ENCODE measurements at regions not wholly inside any gene's neighbourhood (a gene's known extent, or its start where the extent isn't known, plus 50 kb on each side); places are given as distances from the start of the nearest gene placed in this dataset.

GRCh38 chr13:79811170-79811569 lies 330.2 kb downstream of the NDFIP2 start:
- no peak for FAIRE-seq
- H2AFZ ChIP-seq (ENCODE audit: control insufficient read depth, low read length), result no peak overlapping the region
- dilution Hi-C loops (cut with MboI; ENCODE audit: extremely low pct_ligation_motif_present, low sequenced_read_pairs), result no loop called here
- no peaks in the 10 kb centered on the region for H4K20me1 ChIP-seq (ENCODE audit: control insufficient read depth, extremely low read depth, insufficient read depth, low read length)
- H3K36me3 ChIP-seq (ENCODE audit: control insufficient read depth in 2 of 2, extremely low read depth in 1 of 2, insufficient read depth in 2 of 2, low read length in 2 of 2), result no peaks in the 10 kb centered on the region
- no peak overlapping the region for H3K4me2 ChIP-seq (ENCODE audit: control insufficient read depth, extremely low read depth, insufficient read depth, low read depth, low read length)
- H3K4me3 ChIP-seq (ENCODE audit: control insufficient read depth in 2 of 3, extremely low read depth in 1 of 3, insufficient read depth in 2 of 3, low read depth in 1 of 3, low read length in 3 of 3), result no peak overlapping the region
- H3K27ac ChIP-seq (ENCODE audit: control insufficient read depth, insufficient read depth, low read length), result no peak overlapping the region
- H3K79me2 ChIP-seq (ENCODE audit: control insufficient read depth, insufficient read depth, low read length), result no peaks in the 10 kb centered on the region
- H3K4me1 ChIP-seq (ENCODE audit: control insufficient read depth, extremely low read depth, insufficient read depth, low read length), result peaks cover 12% of the 10 kb centered on the region
- DNase-seq (ENCODE audit: low read depth, low spot score), result no peak
- TF ChIP-seq CTCF (optimal IDR thresholded peaks at IDR 0.05 in 1 of 3, IDR thresholded peaks at IDR 0.05 in 1 of 3, conservative IDR thresholded peaks at IDR 0.05 in 1 of 3; ENCODE audit: extremely low read depth in 1 of 3, insufficient read depth in 2 of 3, low read length in 3 of 3) (no peak), EZH2 (IDR thresholded peaks at IDR 0.05; ENCODE audit: low read length) (no peak)
- H3K27me3 ChIP-seq (ENCODE audit: control insufficient read depth, extremely low read depth, insufficient read depth, low read length), result no peaks in the 10 kb centered on the region
- H3K9ac ChIP-seq (ENCODE audit: control insufficient read depth, extremely low read depth, insufficient read depth, low read length), result no peak overlapping the region
- H3K9me1 ChIP-seq (ENCODE audit: control insufficient read depth, extremely low read depth, insufficient read depth, low read length), result no peaks in the 10 kb centered on the region
- no peaks in the 10 kb centered on the region for H3K9me3 ChIP-seq (ENCODE audit: control insufficient read depth, low read depth, low read length)

- Histone ChIP-seq H3K36me3 (ENCODE audit: control insufficient read depth in 2 of 2, extremely low read depth in 1 of 2, insufficient read depth in 2 of 2, low read length in 2 of 2) (no peaks in the 10 kb centered on the region), H3K9me1 (ENCODE audit: control insufficient read depth, extremely low read depth, insufficient read depth, low read length) (no peaks in the 10 kb centered on the region), H2AFZ (ENCODE audit: control insufficient read depth, low read length) (no peak overlapping the region), H3K79me2 (ENCODE audit: control insufficient read depth, insufficient read depth, low read length) (no peaks in the 10 kb centered on the region), H4K20me1 (ENCODE audit: control insufficient read depth, extremely low read depth, insufficient read depth, low read length) (no peaks in the 10 kb centered on the region), H3K27me3 (ENCODE audit: control insufficient read depth, extremely low read depth, insufficient read depth, low read length) (no peaks in the 10 kb centered on the region), H3K4me1 (ENCODE audit: control insufficient read depth, extremely low read depth, insufficient read depth, low read length) (peaks cover 12% of the 10 kb centered on the region), H3K9me3 (ENCODE audit: control insufficient read depth, low read depth, low read length) (no peaks in the 10 kb centered on the region), H3K4me3 (ENCODE audit: control insufficient read depth in 2 of 3, extremely low read depth in 1 of 3, insufficient read depth in 2 of 3, low read depth in 1 of 3, low read length in 3 of 3) (no peak overlapping the region), H3K4me2 (ENCODE audit: control insufficient read depth, extremely low read depth, insufficient read depth, low read depth, low read length) (no peak overlapping the region), H3K27ac (ENCODE audit: control insufficient read depth, insufficient read depth, low read length) (no peak overlapping the region), H3K9ac (ENCODE audit: control insufficient read depth, extremely low read depth, insufficient read depth, low read length) (no peak overlapping the region)
- dilution Hi-C loops (cut with MboI; ENCODE audit: extremely low pct_ligation_motif_present, low sequenced_read_pairs), result no loop called here
- TF ChIP-seq EZH2 (IDR thresholded peaks at IDR 0.05; ENCODE audit: low read length) (no peak), CTCF (optimal IDR thresholded peaks at IDR 0.05 in 1 of 3, IDR thresholded peaks at IDR 0.05 in 1 of 3, conservative IDR thresholded peaks at IDR 0.05 in 1 of 3; ENCODE audit: extremely low read depth in 1 of 3, insufficient read depth in 2 of 3, low read length in 3 of 3) (no peak)
- DNase-seq (ENCODE audit: low read depth, low spot score) (peak; percentile 1), FAIRE-seq (peak; percentile 57)
Measured at GRCh38 chr13:79810669-79811068, 329.7 kb downstream of the NDFIP2 start.

All from keratinocyte (primary cell).